ENCODE measurements at regions not wholly inside any gene's neighbourhood (a gene's known extent, or its start where the extent isn't known, plus 50 kb on each side); places are given as distances from the start of the nearest gene placed in this dataset.

DNA sequence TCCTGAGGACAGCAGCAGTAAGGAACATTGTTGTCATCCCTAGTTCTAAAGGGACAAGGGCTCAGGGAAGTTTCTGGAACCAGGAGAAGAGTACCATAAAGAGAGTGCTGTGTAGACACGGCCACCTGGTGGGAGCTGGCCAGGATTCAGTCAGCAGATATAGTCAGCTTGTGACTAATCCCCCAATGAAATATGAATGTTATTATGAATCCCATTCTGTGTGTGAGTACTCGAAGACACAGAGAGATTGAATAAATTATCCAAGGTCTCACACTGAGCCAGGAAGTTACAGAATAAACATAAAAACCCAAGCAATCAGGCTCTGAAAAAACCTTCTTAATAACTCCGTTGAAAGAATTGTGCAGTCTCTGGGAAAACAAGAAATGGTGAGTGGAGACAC lies 1359.5 kb downstream of the AACS start:
- Mint-ChIP-seq H3K27ac (ENCODE audit: unreplicated experiment) (no peak overlapping the region), H3K4me3 (ENCODE audit: low read depth, unreplicated experiment) (no peak overlapping the region), H3K27me3 (ENCODE audit: unreplicated experiment) (no peaks in the 10 kb centered on the region), H3K36me3 (ENCODE audit: insufficient read depth, unreplicated experiment) (no peaks in the 10 kb centered on the region), H3K9me3 (ENCODE audit: low read depth, unreplicated experiment) (peaks cover 5% of the 10 kb centered on the region), H3K4me1 (ENCODE audit: low read depth, unreplicated experiment) (no peaks in the 10 kb centered on the region)
- TF ChIP-seq, protein P1, sequence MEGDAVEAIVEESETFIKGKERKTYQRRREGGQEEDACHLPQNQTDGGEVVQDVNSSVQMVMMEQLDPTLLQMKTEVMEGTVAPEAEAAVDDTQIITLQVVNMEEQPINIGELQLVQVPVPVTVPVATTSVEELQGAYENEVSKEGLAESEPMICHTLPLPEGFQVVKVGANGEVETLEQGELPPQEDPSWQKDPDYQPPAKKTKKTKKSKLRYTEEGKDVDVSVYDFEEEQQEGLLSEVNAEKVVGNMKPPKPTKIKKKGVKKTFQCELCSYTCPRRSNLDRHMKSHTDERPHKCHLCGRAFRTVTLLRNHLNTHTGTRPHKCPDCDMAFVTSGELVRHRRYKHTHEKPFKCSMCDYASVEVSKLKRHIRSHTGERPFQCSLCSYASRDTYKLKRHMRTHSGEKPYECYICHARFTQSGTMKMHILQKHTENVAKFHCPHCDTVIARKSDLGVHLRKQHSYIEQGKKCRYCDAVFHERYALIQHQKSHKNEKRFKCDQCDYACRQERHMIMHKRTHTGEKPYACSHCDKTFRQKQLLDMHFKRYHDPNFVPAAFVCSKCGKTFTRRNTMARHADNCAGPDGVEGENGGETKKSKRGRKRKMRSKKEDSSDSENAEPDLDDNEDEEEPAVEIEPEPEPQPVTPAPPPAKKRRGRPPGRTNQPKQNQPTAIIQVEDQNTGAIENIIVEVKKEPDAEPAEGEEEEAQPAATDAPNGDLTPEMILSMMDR (IDR thresholded peaks at IDR 0.05; ENCODE audit: unreplicated experiment) = no peak
- BruUV-seq (replicated peaks) = no TSS peak
- CTCF ChIA-PET = no interaction called here
- intact Hi-C loops (cut with micrococcal nuclease; ENCODE audit: unreplicated experiment) = no loop called here
- no peak for DNase-seq

DNA sequence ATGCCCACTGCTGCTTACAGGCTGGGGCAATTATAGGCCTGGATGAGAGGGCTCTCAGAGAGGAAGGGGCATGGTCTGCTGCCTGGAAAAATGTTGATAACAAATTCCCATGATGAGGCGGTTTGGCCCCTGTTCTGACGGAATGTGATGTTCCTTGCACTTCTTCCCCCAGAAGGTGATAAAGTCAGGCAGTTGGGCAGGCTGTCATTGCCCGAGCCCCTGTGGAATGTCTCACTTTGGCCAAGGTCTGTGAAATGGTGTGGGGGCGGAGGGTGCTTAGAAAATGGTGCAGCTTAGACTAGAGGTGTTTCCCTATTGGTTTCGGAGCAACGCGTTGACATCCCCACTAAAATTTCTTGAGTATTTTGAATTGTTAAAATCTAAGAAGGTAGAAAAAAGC lies 1360.0 kb downstream of the AACS start:
- Mint-ChIP-seq H3K36me3 (ENCODE audit: insufficient read depth, unreplicated experiment) (no peaks in the 10 kb centered on the region), H3K9me3 (ENCODE audit: low read depth, unreplicated experiment) (peaks cover 4% of the 10 kb centered on the region), H3K4me1 (ENCODE audit: low read depth, unreplicated experiment) (no peaks in the 10 kb centered on the region), H3K4me3 (ENCODE audit: low read depth, unreplicated experiment) (no peak overlapping the region), H3K27ac (ENCODE audit: unreplicated experiment) (no peak overlapping the region), H3K27me3 (ENCODE audit: unreplicated experiment) (no peaks in the 10 kb centered on the region)
- no TSS peak for BruUV-seq (replicated peaks)
- CTCF ChIA-PET = no interaction called here
- DNase-seq = no peak
- TF ChIP-seq, protein P1 (IDR thresholded peaks at IDR 0.05; ENCODE audit: unreplicated experiment) = no peak
- intact Hi-C loops (cut with micrococcal nuclease; ENCODE audit: unreplicated experiment) = no loop called here

DNA sequence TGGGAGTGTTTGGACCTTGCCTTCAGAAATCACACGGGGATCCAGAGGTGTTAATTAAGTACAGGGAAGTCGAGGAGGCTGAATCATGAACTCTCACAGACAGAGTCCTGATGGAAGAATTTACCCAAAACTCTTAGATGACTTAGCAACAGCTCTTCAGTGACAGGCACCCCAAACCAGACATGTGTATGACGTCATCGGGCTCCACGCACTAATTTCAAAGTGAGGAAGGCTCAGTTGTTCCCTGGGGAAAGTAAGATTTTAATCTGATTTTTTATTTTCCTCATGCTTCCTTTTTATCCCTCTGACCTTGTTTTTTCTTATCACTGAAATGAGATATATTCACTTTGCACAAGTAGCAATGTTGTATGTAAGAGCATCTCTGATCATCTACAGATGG lies 1363.5 kb downstream of the AACS start:
- intact Hi-C loops (cut with micrococcal nuclease; ENCODE audit: unreplicated experiment) = no loop called here
- Mint-ChIP-seq H3K27me3 (ENCODE audit: unreplicated experiment) (no peaks in the 10 kb centered on the region), H3K4me3 (ENCODE audit: low read depth, unreplicated experiment) (no peak overlapping the region), H3K9me3 (ENCODE audit: low read depth, unreplicated experiment) (peaks cover 6% of the 10 kb centered on the region), H3K4me1 (ENCODE audit: low read depth, unreplicated experiment) (no peaks in the 10 kb centered on the region), H3K27ac (ENCODE audit: unreplicated experiment) (no peak overlapping the region), H3K36me3 (ENCODE audit: insufficient read depth, unreplicated experiment) (no peaks in the 10 kb centered on the region)
- CTCF ChIA-PET = no interaction called here
- TF ChIP-seq, protein P1 (IDR thresholded peaks at IDR 0.05; ENCODE audit: unreplicated experiment) = no peak
- DNase-seq = no peak
- no TSS peak for BruUV-seq (replicated peaks)

DNA sequence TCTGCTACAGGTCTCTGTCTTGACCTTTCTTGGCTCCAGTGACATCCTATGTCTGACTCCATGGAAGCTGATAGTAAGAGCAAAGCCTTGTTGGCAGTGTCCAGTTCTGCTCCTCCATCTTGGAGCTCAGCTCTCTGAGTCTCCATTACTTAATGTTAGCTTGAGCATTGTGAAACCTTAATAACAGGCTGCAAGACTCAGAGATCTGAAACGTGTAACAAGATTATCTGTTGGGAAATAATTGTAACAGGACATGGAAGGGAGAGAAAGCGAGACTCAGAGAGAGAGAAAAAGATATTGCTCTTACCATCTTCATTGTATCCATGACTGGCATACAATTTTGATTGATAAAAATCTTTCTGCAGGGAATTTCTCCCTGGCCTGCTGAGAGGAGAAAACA lies 1365.7 kb downstream of the AACS start:
- Mint-ChIP-seq H3K36me3 (ENCODE audit: insufficient read depth, unreplicated experiment) (no peaks in the 10 kb centered on the region), H3K9me3 (ENCODE audit: low read depth, unreplicated experiment) (peaks cover 9% of the 10 kb centered on the region), H3K27ac (ENCODE audit: unreplicated experiment) (no peak overlapping the region), H3K4me3 (ENCODE audit: low read depth, unreplicated experiment) (no peak overlapping the region), H3K27me3 (ENCODE audit: unreplicated experiment) (no peaks in the 10 kb centered on the region), H3K4me1 (ENCODE audit: low read depth, unreplicated experiment) (no peaks in the 10 kb centered on the region)
- TF ChIP-seq, protein P1 (IDR thresholded peaks at IDR 0.05; ENCODE audit: unreplicated experiment) = no peak
- CTCF ChIA-PET = no interaction called here
- BruUV-seq (replicated peaks) = no TSS peak
- intact Hi-C loops (cut with micrococcal nuclease; ENCODE audit: unreplicated experiment) = no loop called here
- no peak for DNase-seq

DNA sequence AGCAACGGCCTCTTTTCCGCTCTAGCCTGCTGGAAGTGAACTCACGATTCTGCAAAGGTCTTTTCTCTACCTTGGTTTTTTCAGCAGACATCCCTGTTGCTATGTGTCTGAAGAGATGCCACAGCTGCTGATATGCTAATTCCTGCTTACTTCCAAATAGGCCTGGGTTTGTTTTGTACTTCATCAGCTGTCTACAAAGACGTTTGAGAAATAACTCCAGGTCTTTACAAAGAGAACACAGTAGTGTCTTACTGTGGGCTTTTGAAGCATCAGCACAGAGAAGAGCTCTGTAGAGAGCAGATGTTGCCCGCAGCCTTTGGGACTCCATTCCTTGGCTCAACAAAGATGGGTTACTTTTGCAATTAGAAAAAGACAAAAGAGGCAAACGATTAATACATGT lies 1366.5 kb downstream of the AACS start:
- H3K9me3 Mint-ChIP-seq (ENCODE audit: low read depth, unreplicated experiment) = peaks cover 9% of the 10 kb centered on the region
- DNase-seq = no peak
- H3K27ac Mint-ChIP-seq (ENCODE audit: unreplicated experiment) = no peak overlapping the region
- no peaks in the 10 kb centered on the region for H3K27me3 Mint-ChIP-seq (ENCODE audit: unreplicated experiment)
- no peak overlapping the region for H3K4me3 Mint-ChIP-seq (ENCODE audit: low read depth, unreplicated experiment)
- intact Hi-C loops (cut with micrococcal nuclease; ENCODE audit: unreplicated experiment) = no loop called here
- TF ChIP-seq, protein P1 (IDR thresholded peaks at IDR 0.05; ENCODE audit: unreplicated experiment) = no peak
- CTCF ChIA-PET = no interaction called here
- H3K36me3 Mint-ChIP-seq (ENCODE audit: insufficient read depth, unreplicated experiment) = no peaks in the 10 kb centered on the region
- no TSS peak for BruUV-seq (replicated peaks)
- H3K4me1 Mint-ChIP-seq (ENCODE audit: low read depth, unreplicated experiment) = no peaks in the 10 kb centered on the region
